Colonic mucosa (tissue), 4 donors: ENCODE measurements at regions not wholly inside any gene's neighbourhood (a gene's known extent, or its start where the extent isn't known, plus 50 kb on each side); places are given as distances from the start of the nearest gene placed in this dataset.

Experiments
- DNase-seq: peaks from one replicate; pipeline ENCODE4 v3.0.0-alpha.2; 2020
- H3K27ac ChIP-seq: fragments of 200-600 bp; one replicate; pipeline ENCODE4 v1.8.0; 2021
- H3K27me3 ChIP-seq: fragments of 200-600 bp; one replicate; pipeline ENCODE4 v1.8.0; 2021
- H3K36me3 ChIP-seq: fragments of 200-600 bp; one replicate; pipeline ENCODE4 v1.8.0; 2021
- H3K4me1 ChIP-seq: fragments of 200-600 bp; one replicate; pipeline ENCODE4 v1.8.0; 2021; ENCODE audit warnings: mild to moderate bottlenecking
- H3K4me3 ChIP-seq: fragments of 200-600 bp; one replicate; pipeline ENCODE4 v1.8.0; 2021
- H3K9ac ChIP-seq, 2 donors: one replicate each; pipeline ENCODE4 v1.7.0; 2013; ENCODE audit warnings: control low read depth in 2 of 2, low read depth in 2 of 2, low read length in 2 of 2
- H3K9me3 ChIP-seq: fragments of 200-600 bp; one replicate; pipeline ENCODE4 v1.8.0; 2021
- intact Hi-C: fragments of 100-400 bp; cut with DNase I; formaldehyde crosslinking; loops from one replicate; pipeline ENCODE4 v1.14.1; 2022
- TF ChIP-seq, protein P1 (sequence below): fragments of 200-600 bp; IDR thresholded peaks from one replicate; pipeline ENCODE4 v1.8.0; 2022; ENCODE audit warnings: antibody characterized with exemption, mild to moderate bottlenecking
- donor health status: healthy.
- donor health status: DM: no; HTN: no; CAD: no.
- donor health status: DM: no; HTN: no; CAD: no.

DNA sequence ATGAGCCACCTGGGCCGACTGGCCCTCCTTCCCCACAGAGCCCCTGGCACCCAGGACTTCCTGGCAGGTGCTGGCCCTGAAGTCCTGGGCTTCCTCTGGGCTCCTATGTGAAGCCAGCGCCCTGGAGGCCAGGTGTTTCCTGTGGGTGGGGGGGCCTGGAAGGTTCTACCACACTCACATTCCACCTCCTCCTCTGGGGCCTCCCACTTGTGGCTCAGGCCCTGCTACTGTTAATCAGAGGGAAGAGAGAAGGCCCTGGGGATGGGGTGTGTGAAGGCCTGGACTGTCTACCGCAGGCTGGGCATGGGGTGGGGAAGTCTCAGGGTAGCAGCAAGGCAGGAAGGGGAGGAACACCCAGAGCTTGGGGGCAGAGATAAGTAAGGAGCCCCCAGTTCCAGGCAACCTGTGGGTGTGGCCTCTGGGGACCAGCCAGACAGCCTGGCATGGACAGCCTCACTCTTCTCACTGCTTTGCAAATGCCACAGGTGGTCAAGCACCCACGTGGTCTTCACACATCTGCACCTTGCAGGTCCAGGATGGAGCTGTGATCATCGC lies 111.9 kb upstream of the TNRC6C start:
- H3K27me3 ChIP-seq = no peaks in the 10 kb centered on the region
- no peak overlapping the region for H3K27ac ChIP-seq
- peaks cover 12% of the 10 kb centered on the region for H3K4me1 ChIP-seq
- no peaks in the 10 kb centered on the region for H3K36me3 ChIP-seq
- H3K9ac ChIP-seq = no peak overlapping the region
- H3K4me3 ChIP-seq = no peak overlapping the region
- intact Hi-C loops = no loop called here
- TF ChIP-seq, protein P1, sequence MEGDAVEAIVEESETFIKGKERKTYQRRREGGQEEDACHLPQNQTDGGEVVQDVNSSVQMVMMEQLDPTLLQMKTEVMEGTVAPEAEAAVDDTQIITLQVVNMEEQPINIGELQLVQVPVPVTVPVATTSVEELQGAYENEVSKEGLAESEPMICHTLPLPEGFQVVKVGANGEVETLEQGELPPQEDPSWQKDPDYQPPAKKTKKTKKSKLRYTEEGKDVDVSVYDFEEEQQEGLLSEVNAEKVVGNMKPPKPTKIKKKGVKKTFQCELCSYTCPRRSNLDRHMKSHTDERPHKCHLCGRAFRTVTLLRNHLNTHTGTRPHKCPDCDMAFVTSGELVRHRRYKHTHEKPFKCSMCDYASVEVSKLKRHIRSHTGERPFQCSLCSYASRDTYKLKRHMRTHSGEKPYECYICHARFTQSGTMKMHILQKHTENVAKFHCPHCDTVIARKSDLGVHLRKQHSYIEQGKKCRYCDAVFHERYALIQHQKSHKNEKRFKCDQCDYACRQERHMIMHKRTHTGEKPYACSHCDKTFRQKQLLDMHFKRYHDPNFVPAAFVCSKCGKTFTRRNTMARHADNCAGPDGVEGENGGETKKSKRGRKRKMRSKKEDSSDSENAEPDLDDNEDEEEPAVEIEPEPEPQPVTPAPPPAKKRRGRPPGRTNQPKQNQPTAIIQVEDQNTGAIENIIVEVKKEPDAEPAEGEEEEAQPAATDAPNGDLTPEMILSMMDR = no peak
- no peaks in the 10 kb centered on the region for H3K9me3 ChIP-seq
- DNase-seq = no peak

DNA sequence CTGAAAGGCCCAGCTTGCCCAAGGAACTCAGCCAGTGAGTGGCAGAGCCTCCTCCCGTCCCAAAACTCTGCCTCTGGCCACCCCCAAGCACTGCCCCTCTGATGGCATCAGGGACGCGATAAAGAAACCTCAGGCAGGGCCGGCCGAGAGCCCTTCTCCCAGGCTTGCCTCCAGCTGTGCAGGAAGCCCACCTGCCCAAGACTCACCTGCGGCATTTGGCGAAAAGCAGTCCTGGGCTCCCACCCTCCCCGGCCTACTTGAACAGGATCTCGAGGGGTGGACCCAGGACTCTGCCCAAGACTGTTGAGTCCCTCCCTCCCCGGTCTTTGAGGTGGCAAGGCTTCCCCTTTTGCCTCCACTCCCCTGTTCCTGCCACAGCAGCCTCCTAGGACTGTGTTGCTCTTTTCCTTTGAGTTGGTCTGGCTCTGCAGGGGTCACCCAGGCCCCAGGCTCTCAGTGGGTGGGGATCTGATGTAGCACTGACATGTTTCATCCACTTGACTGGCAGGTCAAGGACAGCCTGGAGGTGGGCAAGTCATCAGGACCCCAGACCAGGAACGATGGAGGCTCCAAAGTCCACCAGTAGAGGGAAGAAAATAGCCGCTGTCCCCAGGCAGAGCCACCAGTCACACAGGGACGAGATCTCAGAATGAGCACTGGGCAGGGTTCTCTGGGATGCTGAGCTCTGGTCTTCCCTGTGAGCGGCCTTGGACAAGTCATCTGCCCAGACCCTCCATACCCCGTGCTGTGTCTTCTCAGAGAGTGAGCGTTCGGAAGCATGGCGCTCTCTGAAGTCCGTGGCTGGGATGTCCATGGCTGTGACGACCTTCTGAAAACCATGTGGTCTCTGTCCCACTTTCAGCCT lies 111.0 kb upstream of the TNRC6C start:
- H3K9ac ChIP-seq = no peak overlapping the region
- TF ChIP-seq, protein P1 = no peak
- DNase-seq = no peak
- peaks cover 4% of the 10 kb centered on the region for H3K4me1 ChIP-seq
- no peaks in the 10 kb centered on the region for H3K27me3 ChIP-seq
- intact Hi-C loops = no loop called here
- no peak overlapping the region for H3K4me3 ChIP-seq
- H3K27ac ChIP-seq = no peak overlapping the region
- H3K36me3 ChIP-seq = no peaks in the 10 kb centered on the region
- H3K9me3 ChIP-seq = no peaks in the 10 kb centered on the region

DNA sequence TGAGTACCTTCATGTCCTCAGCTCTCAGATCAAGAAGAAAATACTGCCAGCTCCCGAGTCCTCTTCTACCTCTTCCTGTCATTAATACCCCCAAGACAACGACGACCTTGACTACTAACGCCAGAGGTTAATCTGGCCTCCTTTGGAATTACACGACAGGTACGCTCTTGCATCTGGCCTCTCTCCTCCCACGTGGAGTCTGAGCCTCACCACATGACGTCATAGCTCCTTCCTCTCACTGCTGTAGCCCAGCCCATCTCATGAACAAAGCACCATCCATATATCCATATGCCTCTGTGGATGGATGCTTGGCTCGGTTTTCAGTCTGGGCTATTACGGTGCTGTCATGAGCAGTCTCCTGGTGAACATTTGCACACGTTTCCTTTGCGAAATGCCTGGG lies 110.2 kb upstream of the TNRC6C start:
- Histone ChIP-seq H3K27ac (no peak overlapping the region), H3K27me3 (no peaks in the 10 kb centered on the region), H3K9ac (no peak overlapping the region), H3K36me3 (no peaks in the 10 kb centered on the region), H3K4me3 (no peak overlapping the region), H3K9me3 (no peaks in the 10 kb centered on the region), H3K4me1 (no peaks in the 10 kb centered on the region)
- intact Hi-C loops = no loop called here
- TF ChIP-seq, protein P1 = no peak
- DNase-seq = no peak

DNA sequence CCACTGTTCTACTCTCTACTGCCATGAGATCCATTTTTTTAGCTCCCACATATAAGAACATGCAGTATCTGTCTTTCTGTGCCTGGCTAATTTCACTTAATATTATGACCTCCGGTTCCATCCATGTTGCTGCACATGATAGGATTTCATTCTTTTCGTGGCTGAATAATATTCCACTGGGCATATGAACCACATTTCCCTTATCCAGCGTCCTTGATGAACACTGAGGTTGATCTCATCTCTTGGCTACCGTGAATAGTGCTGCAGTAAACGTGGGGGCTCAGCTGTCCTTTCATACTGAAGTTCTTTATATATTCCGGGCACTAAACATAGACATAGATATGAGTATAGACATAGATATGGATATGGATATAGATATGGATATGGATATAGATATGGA lies 109.3 kb upstream of the TNRC6C start:
- intact Hi-C loops = no loop called here
- Histone ChIP-seq H3K4me3 (no peak overlapping the region), H3K9me3 (no peaks in the 10 kb centered on the region), H3K9ac (no peak overlapping the region), H3K27me3 (no peaks in the 10 kb centered on the region), H3K36me3 (no peaks in the 10 kb centered on the region), H3K4me1 (no peaks in the 10 kb centered on the region), H3K27ac (no peak overlapping the region)
- no peak for DNase-seq
- TF ChIP-seq, protein P1 = no peak

DNA sequence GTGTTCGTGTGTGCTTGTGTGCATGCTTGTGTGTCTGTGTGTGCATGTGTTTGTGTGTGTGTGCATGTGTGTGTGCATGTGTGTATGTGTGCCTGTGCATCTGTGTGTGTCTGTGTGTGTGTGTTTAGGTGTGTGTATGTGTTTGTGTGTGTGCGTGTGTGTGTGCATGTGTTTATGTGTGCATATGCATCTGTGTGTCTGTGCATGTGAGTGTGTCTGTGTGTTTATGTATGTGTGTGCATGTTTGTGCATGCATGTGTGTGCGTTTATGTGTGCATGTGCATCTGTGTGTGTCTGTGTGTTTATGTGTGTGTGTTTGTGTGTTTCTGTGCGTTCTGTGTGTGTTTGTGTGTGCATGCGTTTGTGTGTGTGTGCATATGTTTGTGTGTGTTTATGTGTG lies 106.6 kb upstream of the TNRC6C start:
- Histone ChIP-seq H3K9ac (no peak overlapping the region), H3K4me3 (no peak overlapping the region), H3K4me1 (no peaks in the 10 kb centered on the region), H3K36me3 (no peaks in the 10 kb centered on the region), H3K9me3 (no peaks in the 10 kb centered on the region), H3K27ac (no peak overlapping the region), H3K27me3 (no peaks in the 10 kb centered on the region)
- intact Hi-C loops = no loop called here
- TF ChIP-seq, protein P1 = no peak
- no peak for DNase-seq
